ENCODE measurements at regions not wholly inside any gene's neighbourhood (a gene's known extent, or its start where the extent isn't known, plus 50 kb on each side); places are given as distances from the start of the nearest gene placed in this dataset.

DNA sequence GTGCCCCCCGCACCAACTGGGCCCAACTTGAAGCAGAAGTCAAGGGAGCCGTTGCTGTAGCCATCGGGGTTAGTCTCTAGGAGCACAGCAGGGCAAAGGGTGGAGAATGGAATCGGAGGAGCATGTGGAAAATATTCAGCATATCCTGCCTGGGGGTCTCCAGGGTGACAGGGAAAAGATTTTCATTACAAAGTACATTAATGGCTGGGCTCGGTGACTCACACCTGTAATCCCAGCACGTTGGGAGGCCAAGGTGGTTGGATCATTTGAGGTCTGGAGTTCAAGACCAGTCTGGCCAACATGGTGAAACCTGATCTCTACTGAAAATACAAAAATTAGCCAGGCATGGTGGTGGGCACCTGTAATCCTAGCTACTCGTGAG lies 53.8 kb upstream of the ABLIM1 start:
- TF ChIP-seq, protein P1, sequence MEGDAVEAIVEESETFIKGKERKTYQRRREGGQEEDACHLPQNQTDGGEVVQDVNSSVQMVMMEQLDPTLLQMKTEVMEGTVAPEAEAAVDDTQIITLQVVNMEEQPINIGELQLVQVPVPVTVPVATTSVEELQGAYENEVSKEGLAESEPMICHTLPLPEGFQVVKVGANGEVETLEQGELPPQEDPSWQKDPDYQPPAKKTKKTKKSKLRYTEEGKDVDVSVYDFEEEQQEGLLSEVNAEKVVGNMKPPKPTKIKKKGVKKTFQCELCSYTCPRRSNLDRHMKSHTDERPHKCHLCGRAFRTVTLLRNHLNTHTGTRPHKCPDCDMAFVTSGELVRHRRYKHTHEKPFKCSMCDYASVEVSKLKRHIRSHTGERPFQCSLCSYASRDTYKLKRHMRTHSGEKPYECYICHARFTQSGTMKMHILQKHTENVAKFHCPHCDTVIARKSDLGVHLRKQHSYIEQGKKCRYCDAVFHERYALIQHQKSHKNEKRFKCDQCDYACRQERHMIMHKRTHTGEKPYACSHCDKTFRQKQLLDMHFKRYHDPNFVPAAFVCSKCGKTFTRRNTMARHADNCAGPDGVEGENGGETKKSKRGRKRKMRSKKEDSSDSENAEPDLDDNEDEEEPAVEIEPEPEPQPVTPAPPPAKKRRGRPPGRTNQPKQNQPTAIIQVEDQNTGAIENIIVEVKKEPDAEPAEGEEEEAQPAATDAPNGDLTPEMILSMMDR (IDR thresholded peaks at IDR 0.05; ENCODE audit: insufficient read depth, low read length): no peak
- no peak for TF ChIP-seq POLR2AphosphoS5 (IDR thresholded peaks at IDR 0.05; ENCODE audit: low read depth)
- TF ChIP-seq, protein P2, sequence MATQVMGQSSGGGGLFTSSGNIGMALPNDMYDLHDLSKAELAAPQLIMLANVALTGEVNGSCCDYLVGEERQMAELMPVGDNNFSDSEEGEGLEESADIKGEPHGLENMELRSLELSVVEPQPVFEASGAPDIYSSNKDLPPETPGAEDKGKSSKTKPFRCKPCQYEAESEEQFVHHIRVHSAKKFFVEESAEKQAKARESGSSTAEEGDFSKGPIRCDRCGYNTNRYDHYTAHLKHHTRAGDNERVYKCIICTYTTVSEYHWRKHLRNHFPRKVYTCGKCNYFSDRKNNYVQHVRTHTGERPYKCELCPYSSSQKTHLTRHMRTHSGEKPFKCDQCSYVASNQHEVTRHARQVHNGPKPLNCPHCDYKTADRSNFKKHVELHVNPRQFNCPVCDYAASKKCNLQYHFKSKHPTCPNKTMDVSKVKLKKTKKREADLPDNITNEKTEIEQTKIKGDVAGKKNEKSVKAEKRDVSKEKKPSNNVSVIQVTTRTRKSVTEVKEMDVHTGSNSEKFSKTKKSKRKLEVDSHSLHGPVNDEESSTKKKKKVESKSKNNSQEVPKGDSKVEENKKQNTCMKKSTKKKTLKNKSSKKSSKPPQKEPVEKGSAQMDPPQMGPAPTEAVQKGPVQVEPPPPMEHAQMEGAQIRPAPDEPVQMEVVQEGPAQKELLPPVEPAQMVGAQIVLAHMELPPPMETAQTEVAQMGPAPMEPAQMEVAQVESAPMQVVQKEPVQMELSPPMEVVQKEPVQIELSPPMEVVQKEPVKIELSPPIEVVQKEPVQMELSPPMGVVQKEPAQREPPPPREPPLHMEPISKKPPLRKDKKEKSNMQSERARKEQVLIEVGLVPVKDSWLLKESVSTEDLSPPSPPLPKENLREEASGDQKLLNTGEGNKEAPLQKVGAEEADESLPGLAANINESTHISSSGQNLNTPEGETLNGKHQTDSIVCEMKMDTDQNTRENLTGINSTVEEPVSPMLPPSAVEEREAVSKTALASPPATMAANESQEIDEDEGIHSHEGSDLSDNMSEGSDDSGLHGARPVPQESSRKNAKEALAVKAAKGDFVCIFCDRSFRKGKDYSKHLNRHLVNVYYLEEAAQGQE (IDR thresholded peaks at IDR 0.05; ENCODE audit: insufficient replicate concordance, low read depth): no peak
- no peak for TF ChIP-seq GABPA (IDR thresholded peaks at IDR 0.05; ENCODE audit: low read depth)
- TF ChIP-seq SPI1 (IDR thresholded peaks at IDR 0.05; ENCODE audit: borderline replicate concordance, low read depth): no peak
